Heart right ventricle (tissue), 16 donors: ENCODE measurements at regions not wholly inside any gene's neighbourhood (a gene's known extent, or its start where the extent isn't known, plus 50 kb on each side); places are given as distances from the start of the nearest gene placed in this dataset.

Experiments used
- ATAC-seq, 8 donors: fragments of 200-7000 bp; cut with Tn5 transposase; one replicate each; pipeline ENCODE4 v1.9.1; 2020; ENCODE audit warnings: mild to moderate bottlenecking in 8 of 8, moderate library complexity in 8 of 8, moderate number of reproducible peaks in 1 of 8
- DNase-seq, 2 donors: peaks; one replicate each; pipeline ENCODE4 v3.0.0-alpha.2; 2020
- H3K27ac ChIP-seq, 10 donors: fragments of 200-600 bp; sonication (generic) in 2 of 10; one replicate each; pipeline versions ENCODE4 v1.5.0 to v1.8.0; 2020 to 2022; ENCODE audit warnings: mild to moderate bottlenecking in 3 of 10
- H3K27me3 ChIP-seq, 7 donors: fragments of 200-600 bp; one replicate each; pipeline ENCODE4 v1.8.0; 2021 to 2022; ENCODE audit warnings: mild to moderate bottlenecking in 2 of 7
- H3K36me3 ChIP-seq, 9 donors: fragments of 200-600 bp; sonication (generic) in 1 of 9; one replicate each; pipeline versions ENCODE4 v1.5.0 to v1.8.0; 2020 to 2022; ENCODE audit warnings: mild to moderate bottlenecking in 2 of 9
- H3K4me1 ChIP-seq, 9 donors: fragments of 200-600 bp; sonication (generic) in 1 of 9; one replicate each; pipeline versions ENCODE4 v1.5.0 to v1.8.0; 2020 to 2022; ENCODE audit warnings: mild to moderate bottlenecking in 4 of 9
- H3K4me3 ChIP-seq, 10 donors: fragments of 200-600 bp; sonication (generic) in 2 of 10; one replicate each; pipeline versions ENCODE4 v1.5.0 to v1.8.0; 2020 to 2022; ENCODE audit warnings: mild to moderate bottlenecking in 7 of 10, moderate library complexity in 2 of 10
- H3K9me3 ChIP-seq, 11 donors: fragments of 200-600 bp in 10 of 11; sonication (generic) in 2 of 11; one replicate each; pipeline versions ENCODE4 v1.5.0 to v1.8.0; 2013 to 2022; ENCODE audit warnings: mild to moderate bottlenecking in 2 of 11, control low read depth in 1 of 11, moderate library complexity in 1 of 11
- WGBS, 2 donors: extraction: QIAGEN DNeasy Blood & Tissue Kit; methylation state at CpG; one replicate each; pipeline ENCODE4 v1.1.7; 2013; ENCODE audit warnings: inconsistent platforms in 1 of 2; 5-methylcytosine and 5-hydroxymethylcytosine counted together
- intact Hi-C, 10 donors: fragments of 100-400 bp; cut with DNase I; formaldehyde crosslinking; loops; one replicate each; pipeline versions ENCODE4 v1.11.1 to v1.14.2; 2022
- TF ChIP-seq, protein P1 (sequence below), 9 donors: fragments of 200-600 bp; sonication (generic) in 2 of 9; IDR thresholded peaks; one replicate each; pipeline versions ENCODE4 v1.5.0 to v1.8.0; 2021 to 2022; ENCODE audit warnings: antibody characterized with exemption in 9 of 9, mild to moderate bottlenecking in 5 of 9, moderate library complexity in 1 of 9
- donor health status: Arrhythmogenic right ventricular cardiomyopathy.
- donor health status: ischemic (EF 13 %, LVEDD 7.1; RV severe dilation, severe dysfunction).
- donor health status: healthy with polysubstance abuse.
- donor health status: DM: no; HTN: yes; CAD: no.
- donor health status: DM: no; HTN: no; CAD: no.
- donor health status: ischemic (EF 25% LVEDD 6.9; RV normal size, moderate dysfunction).
- donor health status: ischemic (EF 25% LVEDD 5.7; RV mildly dilated, moderate dysfunction).
- donor health status: healthy.
- donor health status: DM: yes; HTN: yes; CAD: no.
- donor health status: Ischemic cardiomyopathy.
- donor health status: ischemic (EF 35%, LVEDD 5.7; RV mildly dilated, moderate dysfunction).
- donor health status: nonischemic (EF 11% LVEDD 7.7; RV severe dilation, severe dysfunction).
- donor health status: DM: yes; HTN: yes; CAD: no.
- donor health status: PGD.
- donor health status: ischemic (EF 29% LVEDD 5.4; RV normal size, mild dysfunction).
- donor health status: nonischemic (EF 23%, LVEDD 6.1; RV moderate dilation, normal function).

DNA sequence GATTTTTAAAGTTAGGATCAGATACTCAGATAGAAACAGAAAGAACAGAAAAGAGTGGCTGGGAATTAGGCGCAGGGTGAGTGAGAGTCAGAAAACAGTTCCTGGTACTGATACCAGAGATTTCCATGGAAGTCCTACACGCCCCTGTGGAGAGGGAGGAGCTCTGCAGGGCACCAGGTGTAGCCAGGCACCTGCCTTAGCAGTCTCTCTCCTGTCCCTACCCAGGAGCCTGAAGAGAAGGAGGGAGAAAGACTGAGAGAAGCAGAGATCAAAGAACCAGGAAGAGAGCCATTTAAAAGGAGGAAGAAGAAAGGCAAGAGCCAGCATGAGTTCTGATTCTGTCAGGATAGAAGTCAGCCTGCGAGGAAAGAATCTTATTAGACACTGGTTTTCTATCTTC lies 65.0 kb downstream of the CBLN1 start:
- intact Hi-C loops, result loop anchor here in 1 of 10 donors (10.0 kb wide), 1 partner anchor 128 kb away; no protein-coding TSS in a partner anchor
- WGBS, 2 donors, result 46 to 52% methylated on average over 3 of the region's 3 CpGs
- no peaks in the 10 kb centered on the region for H3K9me3 ChIP-seq
- no peak overlapping the region for H3K4me3 ChIP-seq
- H3K36me3 ChIP-seq, result no peaks in the 10 kb centered on the region
- H3K27ac ChIP-seq, result no peak overlapping the region
- peaks cover 0 to 35% (median 3%) of the 10 kb centered on the region in 7 donors for H3K27me3 ChIP-seq
- no peak for ATAC-seq
- DNase-seq, result no peak
- TF ChIP-seq, protein P1, sequence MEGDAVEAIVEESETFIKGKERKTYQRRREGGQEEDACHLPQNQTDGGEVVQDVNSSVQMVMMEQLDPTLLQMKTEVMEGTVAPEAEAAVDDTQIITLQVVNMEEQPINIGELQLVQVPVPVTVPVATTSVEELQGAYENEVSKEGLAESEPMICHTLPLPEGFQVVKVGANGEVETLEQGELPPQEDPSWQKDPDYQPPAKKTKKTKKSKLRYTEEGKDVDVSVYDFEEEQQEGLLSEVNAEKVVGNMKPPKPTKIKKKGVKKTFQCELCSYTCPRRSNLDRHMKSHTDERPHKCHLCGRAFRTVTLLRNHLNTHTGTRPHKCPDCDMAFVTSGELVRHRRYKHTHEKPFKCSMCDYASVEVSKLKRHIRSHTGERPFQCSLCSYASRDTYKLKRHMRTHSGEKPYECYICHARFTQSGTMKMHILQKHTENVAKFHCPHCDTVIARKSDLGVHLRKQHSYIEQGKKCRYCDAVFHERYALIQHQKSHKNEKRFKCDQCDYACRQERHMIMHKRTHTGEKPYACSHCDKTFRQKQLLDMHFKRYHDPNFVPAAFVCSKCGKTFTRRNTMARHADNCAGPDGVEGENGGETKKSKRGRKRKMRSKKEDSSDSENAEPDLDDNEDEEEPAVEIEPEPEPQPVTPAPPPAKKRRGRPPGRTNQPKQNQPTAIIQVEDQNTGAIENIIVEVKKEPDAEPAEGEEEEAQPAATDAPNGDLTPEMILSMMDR (IDR thresholded peaks at IDR 0.05), result no peak
- no peaks in the 10 kb centered on the region for H3K4me1 ChIP-seq

DNA sequence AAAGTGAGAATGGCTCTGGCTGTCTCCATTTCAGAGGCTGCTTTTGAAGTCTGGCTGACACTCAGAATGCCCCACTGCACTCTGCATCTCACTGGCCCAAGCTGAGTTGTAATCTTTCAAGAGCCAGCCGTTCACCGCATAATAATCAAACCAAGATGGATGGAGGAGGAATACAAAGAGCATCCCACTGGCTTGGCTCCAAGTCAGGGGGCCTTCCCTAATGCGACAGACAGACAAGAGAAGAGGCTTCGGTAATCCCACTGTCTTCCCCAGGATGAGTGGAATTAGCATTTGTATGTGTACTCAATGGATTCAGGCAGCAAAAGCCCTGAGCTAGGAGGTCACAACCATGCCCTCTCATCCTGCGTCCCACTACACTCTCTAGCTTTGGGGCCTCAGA lies 68.0 kb downstream of the CBLN1 start:
- TF ChIP-seq, protein P1 (IDR thresholded peaks at IDR 0.05), result no peak
- H3K9me3 ChIP-seq, result no peaks in the 10 kb centered on the region
- DNase-seq, result no peak
- WGBS, 2 donors, result 55% methylated on average over 5 of the region's 5 CpGs
- H3K4me3 ChIP-seq, result no peak overlapping the region
- H3K4me1 ChIP-seq, result no peaks in the 10 kb centered on the region
- H3K27me3 ChIP-seq, result peaks cover 0 to 28% (median 3%) of the 10 kb centered on the region in 7 donors
- no peaks in the 10 kb centered on the region for H3K36me3 ChIP-seq
- H3K27ac ChIP-seq, result no peak overlapping the region
- no peak for ATAC-seq
- intact Hi-C loops, result loop anchor here in 1 of 10 donors (10.0 kb wide), 1 partner anchor 131 kb away; no protein-coding TSS in a partner anchor

DNA sequence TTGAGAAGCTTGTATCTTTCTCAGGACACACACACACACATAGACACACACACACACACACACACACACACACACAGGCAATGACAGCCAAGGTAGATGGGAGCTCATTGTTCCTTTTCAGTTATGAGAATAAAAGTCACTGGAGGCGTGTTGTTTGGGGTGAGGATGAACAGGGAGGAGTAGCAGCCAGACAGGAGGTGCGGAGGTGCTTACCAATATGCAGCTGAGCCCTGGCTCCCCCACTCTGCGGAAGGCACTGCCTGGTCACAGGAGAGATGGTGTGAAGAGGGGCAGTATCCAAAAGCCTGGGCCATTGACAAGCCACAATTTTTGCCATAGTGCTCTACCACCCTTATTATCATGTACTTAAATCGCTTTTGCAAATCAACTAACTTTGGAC lies 77.4 kb downstream of the CBLN1 start:
- intact Hi-C loops, result no loop called here
- Histone ChIP-seq H3K4me3 (no peak overlapping the region), H3K27me3 (peaks cover 0 to 13% (median 0%) of the 10 kb centered on the region in 7 donors), H3K9me3 (no peaks in the 10 kb centered on the region), H3K4me1 (no peaks in the 10 kb centered on the region), H3K36me3 (no peaks in the 10 kb centered on the region), H3K27ac (no peak overlapping the region)
- no peak for DNase-seq
- TF ChIP-seq, protein P1 (IDR thresholded peaks at IDR 0.05), result no peak
- WGBS, 2 donors, result 71 to 75% methylated on average over 4 of the region's 4 CpGs
- no peak for ATAC-seq

DNA sequence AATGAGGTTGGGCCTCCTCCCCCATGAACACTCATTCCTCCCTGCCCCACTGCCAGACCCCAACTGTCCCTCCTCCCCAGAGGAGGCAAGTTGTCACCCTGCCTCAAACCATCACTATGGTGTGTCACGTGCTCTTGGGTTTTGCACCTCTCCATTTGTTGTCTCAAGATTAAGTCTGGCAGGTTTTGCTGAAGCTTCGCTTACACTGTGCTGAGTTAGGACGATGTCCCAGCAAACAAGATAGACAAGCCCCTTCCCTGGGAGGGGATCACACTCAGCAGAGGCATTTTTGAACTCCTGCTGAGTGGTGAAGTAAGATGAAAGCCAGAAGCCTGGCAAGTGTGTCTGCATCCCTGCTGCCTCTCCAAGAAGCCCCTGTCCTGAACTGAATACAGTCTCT lies 78.3 kb downstream of the CBLN1 start:
- DNase-seq, result no peak
- H3K9me3 ChIP-seq, result no peaks in the 10 kb centered on the region
- no peaks in the 10 kb centered on the region for H3K4me1 ChIP-seq
- 6 to 12% methylated on average over 3 of the region's 3 CpGs for WGBS, 2 donors
- intact Hi-C loops, result no loop called here
- H3K27ac ChIP-seq, result no peak overlapping the region
- no peaks in the 10 kb centered on the region for H3K36me3 ChIP-seq
- no peak for ATAC-seq
- peaks cover 0 to 16% (median 0%) of the 10 kb centered on the region in 7 donors for H3K27me3 ChIP-seq
- no peak overlapping the region for H3K4me3 ChIP-seq
- TF ChIP-seq, protein P1 (IDR thresholded peaks at IDR 0.05), result no peak
